Psoas muscle (tissue), 7 donors: ENCODE measurements at regions not wholly inside any gene's neighbourhood (a gene's known extent, or its start where the extent isn't known, plus 50 kb on each side); places are given as distances from the start of the nearest gene placed in this dataset.
A peak's percentile ranks its signal among the peaks of the same experiment; 100 is the strongest.
"Not testable (repeated sequence)": the region's sequence is repeated elsewhere in the genome, so short reads cannot be mapped to it uniquely, and the experiment has no call there.

Source experiments
- ATAC-seq, 4 donors: fragments of 200-7000 bp; cut with Tn5 transposase; one replicate each; pipeline ENCODE4 v1.9.1; 2020; ENCODE audit warnings: moderate library complexity in 3 of 4, mild to moderate bottlenecking in 2 of 4
- DNase-seq, 2 donors: peaks; one replicate each; pipeline ENCODE4 v3.0.0-alpha.2; 2020
- H3K27ac ChIP-seq: fragments of 200-600 bp; one replicate; pipeline ENCODE4 v1.8.0; 2022
- H3K27me3 ChIP-seq, 3 donors: fragments of 200-600 bp in 1 of 3; one replicate each; pipeline versions ENCODE4 v1.6.1 to v1.8.0; 2013 to 2022; ENCODE audit warnings: low read length in 2 of 3, mild to moderate bottlenecking in 2 of 3, moderate library complexity in 1 of 3; ENCODE audit not compliant: insufficient read depth in 3 of 3
- H3K36me3 ChIP-seq, 2 donors: fragments of 200-600 bp in 1 of 2; one replicate each; pipeline versions ENCODE4 v1.6.1 to v1.8.0; 2013 to 2022; ENCODE audit warnings: low read depth in 1 of 2, mild to moderate bottlenecking in 1 of 2, moderate library complexity in 1 of 2; ENCODE audit not compliant: insufficient read depth in 1 of 2
- H3K4me1 ChIP-seq: fragments of 200-600 bp; one replicate; pipeline ENCODE4 v1.8.0; 2022
- H3K4me3 ChIP-seq: fragments of 200-600 bp; one replicate; pipeline ENCODE4 v1.8.0; 2022; ENCODE audit warnings: mild to moderate bottlenecking
- H3K9me3 ChIP-seq: fragments of 200-600 bp; one replicate; pipeline ENCODE4 v1.8.0; 2022
- WGBS, 3 donors: extraction: QIAGEN DNeasy Blood & Tissue Kit; methylation state at CpG; one replicate each; pipeline versions ENCODE4 v1.1.6 to v1.1.7; 2013; 5-methylcytosine and 5-hydroxymethylcytosine counted together
- intact Hi-C, 2 donors: fragments of 100-400 bp; cut with DNase I; formaldehyde crosslinking; loops; one replicate each; pipeline versions ENCODE4 v1.11.0 to v1.14.2; 2022
- TF ChIP-seq, protein P1 (sequence below): fragments of 200-600 bp; IDR thresholded peaks from one replicate; pipeline ENCODE4 v1.8.0; 2022; ENCODE audit warnings: antibody characterized with exemption
- donor health status: healthy with polysubstance abuse.
- donor health status: DM: no; HTN: no; CAD: no; lungs with moderate emphysema.
- donor health status: Bipolar disorder and iron deficiency.
- donor health status: healthy.
- donor health status: DM: yes; HTN: yes; CAD: no.
- donor health status: DM: no; HTN: no; CAD: no.
- donor health status: DM: yes; HTN: yes; CAD: no.

GRCh38 chr9:89680547-89681467 is 76.0 kb downstream of the GADD45G start:
- no peak for ATAC-seq
- no peak for DNase-seq
- H3K4me1 ChIP-seq = peaks cover 43% of the 10 kb centered on the region

DNA sequence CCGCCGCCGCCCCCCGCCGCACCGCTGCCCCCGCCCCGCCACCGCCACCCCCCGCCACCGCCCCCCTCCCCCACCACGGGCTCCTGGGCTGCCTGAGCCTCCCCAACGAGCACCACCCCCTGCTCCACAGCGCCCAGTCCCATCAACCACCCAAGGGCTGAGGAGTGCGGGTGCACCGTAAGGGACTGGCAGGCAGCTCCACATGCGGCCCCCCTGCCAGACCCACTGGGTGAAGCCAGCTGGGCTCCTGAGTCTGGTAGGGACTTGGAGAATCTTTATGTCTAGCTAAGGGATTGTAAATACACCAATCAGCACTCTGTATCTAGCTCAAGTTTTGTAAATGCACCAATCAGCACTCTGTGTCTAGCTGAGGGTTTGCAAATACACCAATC is 76.7 kb downstream of the GADD45G start:
- not testable (repeated sequence) for DNase-seq, H3K36me3 ChIP-seq, ATAC-seq, H3K27ac ChIP-seq, H3K27me3 ChIP-seq, H3K9me3 ChIP-seq, H3K4me3 ChIP-seq
- 94 to 100% (median 98%) methylated on average over 4 to 11 of the region's 17 CpGs for WGBS, 3 donors
- peaks cover 37% of the 10 kb centered on the region for H3K4me1 ChIP-seq
- intact Hi-C loops = loop anchor here in 1 of 2 donors (10.0 kb wide), 1 partner anchor 193 kb away; no protein-coding TSS in a partner anchor

More at GRCh38 chr9:89680547-89681467, 76.0 kb downstream of the GADD45G start:
- Histone ChIP-seq H3K27ac (no peak overlapping the region), H3K27me3 (no peaks in the 10 kb centered on the region), H3K4me3 (no peak overlapping the region), H3K9me3 (no peaks in the 10 kb centered on the region), H3K36me3 (no peaks in the 10 kb centered on the region)
- TF ChIP-seq, protein P1, sequence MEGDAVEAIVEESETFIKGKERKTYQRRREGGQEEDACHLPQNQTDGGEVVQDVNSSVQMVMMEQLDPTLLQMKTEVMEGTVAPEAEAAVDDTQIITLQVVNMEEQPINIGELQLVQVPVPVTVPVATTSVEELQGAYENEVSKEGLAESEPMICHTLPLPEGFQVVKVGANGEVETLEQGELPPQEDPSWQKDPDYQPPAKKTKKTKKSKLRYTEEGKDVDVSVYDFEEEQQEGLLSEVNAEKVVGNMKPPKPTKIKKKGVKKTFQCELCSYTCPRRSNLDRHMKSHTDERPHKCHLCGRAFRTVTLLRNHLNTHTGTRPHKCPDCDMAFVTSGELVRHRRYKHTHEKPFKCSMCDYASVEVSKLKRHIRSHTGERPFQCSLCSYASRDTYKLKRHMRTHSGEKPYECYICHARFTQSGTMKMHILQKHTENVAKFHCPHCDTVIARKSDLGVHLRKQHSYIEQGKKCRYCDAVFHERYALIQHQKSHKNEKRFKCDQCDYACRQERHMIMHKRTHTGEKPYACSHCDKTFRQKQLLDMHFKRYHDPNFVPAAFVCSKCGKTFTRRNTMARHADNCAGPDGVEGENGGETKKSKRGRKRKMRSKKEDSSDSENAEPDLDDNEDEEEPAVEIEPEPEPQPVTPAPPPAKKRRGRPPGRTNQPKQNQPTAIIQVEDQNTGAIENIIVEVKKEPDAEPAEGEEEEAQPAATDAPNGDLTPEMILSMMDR = no peak
- WGBS, 3 donors = 93 to 98% (median 97%) methylated on average over 26 to 37 of the region's 42 CpGs
- intact Hi-C loops = loop anchor here in 1 of 2 donors (10.0 kb wide), 1 partner anchor 194 kb away; no protein-coding TSS in a partner anchor

DNA sequence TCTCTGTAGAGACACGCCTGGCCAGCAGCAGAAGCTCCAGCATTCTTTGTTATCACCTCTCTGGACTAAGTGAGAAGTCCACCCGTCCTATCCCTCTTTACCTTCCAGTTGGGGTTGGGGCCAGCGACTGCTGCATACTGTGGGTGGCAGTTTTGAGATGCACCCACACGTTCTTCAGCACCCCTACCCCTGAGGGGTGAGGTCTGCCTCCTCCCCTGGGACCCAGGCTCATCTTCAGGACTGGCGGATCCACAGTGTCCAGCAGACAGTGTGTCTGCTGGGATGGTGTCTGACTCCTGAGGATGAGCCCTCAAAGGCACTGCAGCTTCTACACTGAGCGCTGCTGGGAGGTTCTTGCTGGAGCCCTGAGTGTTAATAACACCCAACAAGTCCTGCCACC is 78.8 kb downstream of the GADD45G start:
- no peak overlapping the region for H3K27ac ChIP-seq
- intact Hi-C loops = loop anchor here in 1 of 2 donors (10.0 kb wide), 1 partner anchor 191 kb away; no protein-coding TSS in a partner anchor
- TF ChIP-seq, protein P1 = no peak

GRCh38 chr9:89684218-89684617 is 79.4 kb downstream of the GADD45G start:
- Histone ChIP-seq H3K9me3 (no peaks in the 10 kb centered on the region), H3K27me3 (no peaks in the 10 kb centered on the region), H3K4me3 (no peak overlapping the region), H3K27ac (no peak overlapping the region), H3K36me3 (no peaks in the 10 kb centered on the region), H3K4me1 (peaks cover 14% of the 10 kb centered on the region)
- intact Hi-C loops = loop anchor here in 1 of 2 donors (10.0 kb wide), 1 partner anchor 191 kb away; no protein-coding TSS in a partner anchor
- DNase-seq (no peak), ATAC-seq (no peak)
- TF ChIP-seq, protein P1 = no peak
- WGBS, 3 donors = 79 to 96% (median 90%) methylated on average over 4 of the region's 4 CpGs

More for the DNA sequence above, 78.8 kb downstream of the GADD45G start:
- Histone ChIP-seq H3K4me3 (no peak overlapping the region), H3K9me3 (no peaks in the 10 kb centered on the region), H3K36me3 (no peaks in the 10 kb centered on the region), H3K27me3 (no peaks in the 10 kb centered on the region), H3K4me1 (peaks cover 15% of the 10 kb centered on the region)
- WGBS, 3 donors = 95 to 98% (median 97%) methylated on average over 6 of the region's 6 CpGs
- DNase-seq = no peak
- ATAC-seq = no peak

DNA sequence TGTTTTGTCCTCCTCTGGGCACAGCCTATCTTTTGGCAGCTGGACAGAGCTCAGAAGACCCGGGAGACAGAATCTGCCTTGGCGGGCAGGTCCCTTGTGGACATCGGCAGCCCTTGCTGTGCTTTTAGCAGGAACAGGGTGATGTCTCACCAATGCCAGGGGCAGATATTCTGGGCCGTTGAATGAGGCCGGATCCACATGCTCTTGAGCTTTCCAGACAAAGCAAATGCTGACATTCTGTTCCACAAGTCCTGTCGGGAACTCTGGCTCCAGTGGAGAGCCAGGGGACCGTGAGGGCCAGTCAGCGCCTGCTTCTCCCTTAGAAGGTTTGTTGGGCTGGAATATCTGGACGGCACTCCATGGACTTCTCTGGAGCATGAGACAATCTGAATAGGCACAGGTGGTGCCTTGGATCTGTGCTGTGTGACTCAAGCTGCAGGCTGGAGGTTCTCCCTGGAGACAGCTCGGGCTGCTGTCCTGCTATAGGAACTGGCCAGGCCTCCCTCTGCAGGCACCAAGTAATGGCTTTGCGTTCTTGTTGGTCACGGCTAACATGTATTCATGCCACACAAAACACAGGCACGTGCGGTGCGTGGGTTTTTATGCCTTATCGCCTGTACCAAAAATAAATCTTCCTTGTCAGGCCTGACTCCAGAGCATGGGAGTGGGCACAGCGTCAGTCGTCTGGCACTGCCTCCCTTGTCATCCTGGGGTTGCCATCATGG is 80.3 kb downstream of the GADD45G start:
- H3K9me3 ChIP-seq = no peaks in the 10 kb centered on the region
- DNase-seq = peak; percentile 36 to 81
- peaks cover 14% of the 10 kb centered on the region for H3K4me1 ChIP-seq
- 26 to 46% (median 35%) methylated on average over 18 of the region's 18 CpGs for WGBS, 3 donors
- H3K4me3 ChIP-seq = no peak overlapping the region
- peak; percentile 87 to 90 (median 90) for ATAC-seq
- H3K27ac ChIP-seq = peak overlapping the region; percentile 61
- H3K27me3 ChIP-seq = no peaks in the 10 kb centered on the region
- intact Hi-C loops = loop anchor here in 1 of 2 donors (5.0 to 10.0 kb wide), 2 partner anchors 47 to 190 kb away; no protein-coding TSS in a partner anchor
- TF ChIP-seq, protein P1 = no peak
- H3K36me3 ChIP-seq = no peaks in the 10 kb centered on the region
